OCI-LY3 (cell line): ENCODE measurements at regions not wholly inside any gene's neighbourhood (a gene's known extent, or its start where the extent isn't known, plus 50 kb on each side); places are given as distances from the start of the nearest gene placed in this dataset.

Experiments used
- H2AFZ ChIP-seq: fragments of 200-600, 300-600 bp; shearing (Covaris generic); 2 replicates; pipeline ENCODE4 v1.6.0; 2014; ENCODE audit warnings: antibody characterized with exemption, low read depth, low read length
- H3K27ac ChIP-seq: fragments of 200-600, 300-600 bp; sonication (generic); 2 replicates; pipeline ENCODE4 v1.5.1; 2014; ENCODE audit warnings: mild to moderate bottlenecking, low read length, moderate library complexity, mixed read lengths
- H3K27me3 ChIP-seq: fragments of 200-600, 300-600 bp; sonication (generic); 2 replicates; pipeline ENCODE4 v1.6.1; 2014; ENCODE audit warnings: low read depth, low read length, mixed read lengths
- H3K36me3 ChIP-seq: fragments of 200-600, 300-600 bp; sonication (generic); replicated peaks from 2 replicates; pipeline ENCODE3; 2014; ENCODE audit warnings: low read depth, low read length, mixed read lengths
- H3K4me1 ChIP-seq: fragments of 300-600, 200-600 bp; sonication (generic); 2 replicates; pipeline ENCODE4 v1.6.1; 2014; ENCODE audit warnings: low read length, mixed read lengths
- H3K4me2 ChIP-seq: fragments of 200-600, 300-600 bp; sonication (generic); 2 replicates; pipeline ENCODE4 v1.6.1; 2014; ENCODE audit warnings: low read length, mixed read lengths
- H3K4me3 ChIP-seq: fragments of 300-600, 200-600 bp; sonication (generic); 2 replicates; pipeline ENCODE4 v1.5.1; 2014; ENCODE audit warnings: antibody characterized with exemption, mild to moderate bottlenecking, low read length, moderate library complexity
- H3K79me2 ChIP-seq: fragments of 300-600, 200-600 bp; shearing (Covaris generic); 2 replicates; pipeline ENCODE4 v1.6.1; 2014; ENCODE audit warnings: mild to moderate bottlenecking, low read length, mixed read lengths
- H3K9ac ChIP-seq: fragments of 300-600, 200-600 bp; shearing (Covaris generic); 2 replicates; pipeline ENCODE4 v1.6.0; 2014; ENCODE audit warnings: mild to moderate bottlenecking, low read length, moderate library complexity
- H3K9me3 ChIP-seq: fragments of 200-600, 300-600 bp; shearing (Covaris generic); 2 replicates; pipeline ENCODE4 v1.6.1; 2014; ENCODE audit warnings: low read length, mixed read lengths; ENCODE audit not compliant: insufficient read depth
- H4K20me1 ChIP-seq: fragments of 200-600, 300-600 bp; sonication (generic); 2 replicates; pipeline ENCODE4 v1.6.1; 2016; ENCODE audit warnings: low read length, mixed read lengths; ENCODE audit not compliant: insufficient read depth
- EZH2phosphoT487 ChIP-seq: fragments of 200-600 bp; shearing (Covaris generic); IDR thresholded peaks from 2 replicates; pipeline ENCODE4 v1.6.1; 2018; ENCODE audit warnings: antibody characterized with exemption, mixed run types, low read depth
- TF ChIP-seq, protein P1 (sequence below): fragments of 200-600, 300-600 bp; sonication (generic); IDR thresholded peaks from 2 replicates; pipeline ENCODE4 v1.5.1; 2014; ENCODE audit warnings: antibody characterized with exemption, low read length, low read depth

GRCh38 chr4:35526456-35526855 is 717.9 kb downstream of the ARAP2 start:
- H3K4me3 ChIP-seq, result no peak overlapping the region
- peak overlapping the region; percentile 30 for H3K4me2 ChIP-seq
- no peaks in the 10 kb centered on the region for H4K20me1 ChIP-seq
- H2AFZ ChIP-seq, result no peak overlapping the region
- H3K9me3 ChIP-seq, result no peaks in the 10 kb centered on the region
- peaks cover 4% of the 10 kb centered on the region for H3K36me3 ChIP-seq
- H3K27ac ChIP-seq, result no peak overlapping the region
- H3K4me1 ChIP-seq, result peaks cover 8% of the 10 kb centered on the region
- H3K27me3 ChIP-seq, result no peaks in the 10 kb centered on the region
- no peak overlapping the region for H3K9ac ChIP-seq
- H3K79me2 ChIP-seq, result no peaks in the 10 kb centered on the region
- TF ChIP-seq, protein P1, sequence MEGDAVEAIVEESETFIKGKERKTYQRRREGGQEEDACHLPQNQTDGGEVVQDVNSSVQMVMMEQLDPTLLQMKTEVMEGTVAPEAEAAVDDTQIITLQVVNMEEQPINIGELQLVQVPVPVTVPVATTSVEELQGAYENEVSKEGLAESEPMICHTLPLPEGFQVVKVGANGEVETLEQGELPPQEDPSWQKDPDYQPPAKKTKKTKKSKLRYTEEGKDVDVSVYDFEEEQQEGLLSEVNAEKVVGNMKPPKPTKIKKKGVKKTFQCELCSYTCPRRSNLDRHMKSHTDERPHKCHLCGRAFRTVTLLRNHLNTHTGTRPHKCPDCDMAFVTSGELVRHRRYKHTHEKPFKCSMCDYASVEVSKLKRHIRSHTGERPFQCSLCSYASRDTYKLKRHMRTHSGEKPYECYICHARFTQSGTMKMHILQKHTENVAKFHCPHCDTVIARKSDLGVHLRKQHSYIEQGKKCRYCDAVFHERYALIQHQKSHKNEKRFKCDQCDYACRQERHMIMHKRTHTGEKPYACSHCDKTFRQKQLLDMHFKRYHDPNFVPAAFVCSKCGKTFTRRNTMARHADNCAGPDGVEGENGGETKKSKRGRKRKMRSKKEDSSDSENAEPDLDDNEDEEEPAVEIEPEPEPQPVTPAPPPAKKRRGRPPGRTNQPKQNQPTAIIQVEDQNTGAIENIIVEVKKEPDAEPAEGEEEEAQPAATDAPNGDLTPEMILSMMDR, result no peak
- no peak for TF ChIP-seq EZH2phosphoT487

DNA sequence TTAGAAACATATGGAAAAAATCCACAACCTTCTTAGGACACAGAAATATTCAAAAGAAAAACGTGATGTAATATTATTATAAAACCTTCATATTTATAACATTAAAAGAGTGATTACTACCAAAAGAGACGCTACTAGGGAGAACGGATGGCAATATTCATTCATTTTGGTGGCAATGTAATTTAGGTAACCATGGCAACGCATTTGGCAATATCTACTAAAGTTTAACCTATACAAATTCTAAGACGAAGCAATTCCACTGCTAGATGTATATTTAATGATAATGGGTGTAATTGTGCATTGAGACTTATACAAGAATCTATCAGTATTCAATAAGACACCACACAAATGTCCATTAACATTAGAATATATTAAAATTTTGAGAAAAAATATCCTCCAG is 709.4 kb downstream of the ARAP2 start:
- H3K4me1 ChIP-seq, result no peaks in the 10 kb centered on the region
- no peak overlapping the region for H3K4me2 ChIP-seq
- H3K27ac ChIP-seq, result no peak overlapping the region
- no peak overlapping the region for H3K4me3 ChIP-seq
- no peaks in the 10 kb centered on the region for H3K79me2 ChIP-seq
- TF ChIP-seq, protein P1, result no peak
- no peak for TF ChIP-seq EZH2phosphoT487
- no peak overlapping the region for H3K9ac ChIP-seq
- H3K27me3 ChIP-seq, result no peaks in the 10 kb centered on the region
- H4K20me1 ChIP-seq, result no peaks in the 10 kb centered on the region
- H2AFZ ChIP-seq, result no peak overlapping the region
- H3K36me3 ChIP-seq, result peaks cover 4% of the 10 kb centered on the region
- 0 out of 2 replicates have a peak, but pooled peaks cover 3% of the 10 kb centered on the region for H3K9me3 ChIP-seq

- no peak for TF ChIP-seq EZH2phosphoT487
- TF ChIP-seq, protein P1, result no peak
- H4K20me1 ChIP-seq, result no peaks in the 10 kb centered on the region
- H3K4me1 ChIP-seq, result no peaks in the 10 kb centered on the region
- no peaks in the 10 kb centered on the region for H3K27me3 ChIP-seq
- no peak overlapping the region for H3K4me3 ChIP-seq
- H3K79me2 ChIP-seq, result no peaks in the 10 kb centered on the region
- no peak overlapping the region for H2AFZ ChIP-seq
- 0 out of 2 replicates have a peak, but pooled peaks cover 3% of the 10 kb centered on the region for H3K9me3 ChIP-seq
- no peak overlapping the region for H3K4me2 ChIP-seq
- no peaks in the 10 kb centered on the region for H3K36me3 ChIP-seq
- no peak overlapping the region for H3K27ac ChIP-seq
- no peak overlapping the region for H3K9ac ChIP-seq
These were observed 705.5 kb downstream of the ARAP2 start for GRCh38 chr4:35538807-35539206.

- H3K4me2 ChIP-seq, result no peak overlapping the region
- TF ChIP-seq EZH2phosphoT487, result no peak
- TF ChIP-seq, protein P1, result no peak
- no peaks in the 10 kb centered on the region for H3K4me1 ChIP-seq
- H3K36me3 ChIP-seq, result no peaks in the 10 kb centered on the region
- H4K20me1 ChIP-seq, result no peaks in the 10 kb centered on the region
- no peak overlapping the region for H3K4me3 ChIP-seq
- H3K9ac ChIP-seq, result no peak overlapping the region
- H3K79me2 ChIP-seq, result no peaks in the 10 kb centered on the region
- no peak overlapping the region for H2AFZ ChIP-seq
- no peaks in the 10 kb centered on the region for H3K27me3 ChIP-seq
- no peak overlapping the region for H3K27ac ChIP-seq
- 0 out of 2 replicates have a peak, but pooled peaks cover 3% of the 10 kb centered on the region for H3K9me3 ChIP-seq
These were observed 704.8 kb downstream of the ARAP2 start for GRCh38 chr4:35539404-35540055.
